Loucy (cell line): ENCODE measurements at regions not wholly inside any gene's neighbourhood (a gene's known extent, or its start where the extent isn't known, plus 50 kb on each side); places are given as distances from the start of the nearest gene placed in this dataset.

Source experiments
- EZH2phosphoT487 ChIP-seq: fragments of 200-600 bp; IDR thresholded peaks from 2 replicates; pipeline ENCODE4 v1.6.1; 2018; ENCODE audit warnings: antibody characterized with exemption, mild to moderate bottlenecking, moderate library complexity, borderline replicate concordance
- TF ChIP-seq, protein P1 (sequence below): fragments of 200-600 bp; sonication (generic); conservative IDR thresholded peaks from 2 replicates; pipeline ENCODE4 v1.5.1; 2014; ENCODE audit warnings: mild to moderate bottlenecking, antibody characterized with exemption, low read length

DNA sequence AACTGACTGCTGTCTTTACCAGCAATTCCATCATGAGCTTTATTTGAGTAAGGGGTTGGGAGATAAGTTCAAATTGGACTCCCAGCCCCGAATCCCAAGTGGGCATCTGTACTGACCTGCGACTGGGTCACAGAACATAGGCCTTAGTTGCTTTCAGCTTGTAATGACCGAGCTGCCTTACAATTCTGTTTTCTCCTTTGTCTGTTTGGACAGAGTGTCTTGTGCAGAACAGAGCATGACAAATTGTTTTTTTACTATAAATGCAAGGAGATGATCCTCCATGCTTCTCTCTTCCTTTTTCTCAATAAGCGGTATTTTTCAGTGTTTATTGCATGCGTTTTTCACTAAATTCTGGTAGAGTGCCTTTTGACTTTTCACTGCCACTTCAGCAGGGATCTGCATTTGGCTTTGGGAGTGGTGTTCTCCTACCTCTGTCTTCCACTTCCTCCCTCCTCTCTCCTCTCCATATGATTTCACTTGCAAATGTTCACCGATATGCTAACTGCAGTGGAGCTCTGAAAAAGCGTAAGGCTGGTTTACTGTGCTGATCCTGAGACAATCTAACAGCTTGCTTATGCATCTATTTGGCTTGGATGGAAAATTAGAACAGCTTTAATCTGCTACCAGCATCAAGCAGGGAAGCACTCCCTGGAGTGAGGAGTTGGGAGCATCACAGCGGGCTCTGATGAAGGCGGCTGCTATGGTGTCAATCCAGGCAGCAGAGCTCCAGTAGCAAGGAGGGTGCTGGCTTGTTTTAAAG, 158.8 kb upstream of the SMIM21 start:
- TF ChIP-seq, protein P1, sequence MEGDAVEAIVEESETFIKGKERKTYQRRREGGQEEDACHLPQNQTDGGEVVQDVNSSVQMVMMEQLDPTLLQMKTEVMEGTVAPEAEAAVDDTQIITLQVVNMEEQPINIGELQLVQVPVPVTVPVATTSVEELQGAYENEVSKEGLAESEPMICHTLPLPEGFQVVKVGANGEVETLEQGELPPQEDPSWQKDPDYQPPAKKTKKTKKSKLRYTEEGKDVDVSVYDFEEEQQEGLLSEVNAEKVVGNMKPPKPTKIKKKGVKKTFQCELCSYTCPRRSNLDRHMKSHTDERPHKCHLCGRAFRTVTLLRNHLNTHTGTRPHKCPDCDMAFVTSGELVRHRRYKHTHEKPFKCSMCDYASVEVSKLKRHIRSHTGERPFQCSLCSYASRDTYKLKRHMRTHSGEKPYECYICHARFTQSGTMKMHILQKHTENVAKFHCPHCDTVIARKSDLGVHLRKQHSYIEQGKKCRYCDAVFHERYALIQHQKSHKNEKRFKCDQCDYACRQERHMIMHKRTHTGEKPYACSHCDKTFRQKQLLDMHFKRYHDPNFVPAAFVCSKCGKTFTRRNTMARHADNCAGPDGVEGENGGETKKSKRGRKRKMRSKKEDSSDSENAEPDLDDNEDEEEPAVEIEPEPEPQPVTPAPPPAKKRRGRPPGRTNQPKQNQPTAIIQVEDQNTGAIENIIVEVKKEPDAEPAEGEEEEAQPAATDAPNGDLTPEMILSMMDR: no peak
- TF ChIP-seq EZH2phosphoT487: no peak
